Ovary (tissue), 7 donors: ENCODE measurements at regions not wholly inside any gene's neighbourhood (a gene's known extent, or its start where the extent isn't known, plus 50 kb on each side); places are given as distances from the start of the nearest gene placed in this dataset.

ENCODE experiments used
- DNase-seq, 5 donors: peaks; one replicate each; pipeline ENCODE4 v3.0.0-alpha.2; 2019 to 2020
- H3K27ac ChIP-seq, 2 donors: fragments of 200-600 bp; one replicate each; pipeline versions ENCODE4 v1.5.1 to v1.8.0; 2019 to 2022
- H3K27me3 ChIP-seq: fragments of 200-600 bp; one replicate; pipeline ENCODE4 v1.8.0; 2022
- H3K36me3 ChIP-seq: fragments of 200-600 bp; sonication (generic); one replicate; pipeline ENCODE4 v1.5.1; 2019
- H3K4me1 ChIP-seq: one replicate; pipeline ENCODE4 v1.8.1; 2013; ENCODE audit warnings: mild to moderate bottlenecking, moderate library complexity; ENCODE audit not compliant: insufficient read depth
- H3K4me3 ChIP-seq: fragments of 200-600 bp; sonication (generic); one replicate; pipeline ENCODE4 v1.5.1; 2017
- H3K9me3 ChIP-seq, 2 donors: fragments of 200-600 bp in 1 of 2; sonication (generic) in 1 of 2; one replicate each; pipeline versions ENCODE4 v1.5.1 to v1.8.1; 2013 to 2019; ENCODE audit warnings: mild to moderate bottlenecking in 1 of 2, moderate library complexity in 1 of 2
- CTCF ChIP-seq, 3 donors: fragments of 450-650 bp in 2 of 3; fragments of 200-600 bp in 1 of 3; IDR thresholded peaks; one replicate each; pipeline versions ENCODE4 v1.5.1 to v1.8.0; 2016 to 2022; ENCODE audit warnings: antibody characterized with exemption in 3 of 3, mild to moderate bottlenecking in 1 of 3
- EP300 ChIP-seq: sonication (generic); formaldehyde crosslinking; IDR thresholded peaks from one replicate; pipeline ENCODE4 v1.6.1; 2017; ENCODE audit warnings: antibody characterized with exemption
- POLR2A ChIP-seq: fragments of 450-650 bp; IDR thresholded peaks from one replicate; pipeline ENCODE4 v1.6.1; 2017; ENCODE audit warnings: antibody characterized with exemption, mild to moderate bottlenecking, moderate library complexity
- WGBS, 3 donors: extraction: QIAGEN DNeasy Blood & Tissue Kit in 1 of 3; methylation state at CpG; one replicate each; pipeline versions ENCODE4 v1.1.5 to v1.1.7; 2013 to 2017; 5-methylcytosine and 5-hydroxymethylcytosine counted together
- intact Hi-C, 4 donors: fragments of 100-400 bp; cut with DNase I; formaldehyde crosslinking; loops; one replicate each; pipeline versions ENCODE4 v1.11.0 to v1.15.1; 2022 to 2023
- donor health status: DM: no; HTN: no; CAD: no; lungs with moderate emphysema.
- donor health status: DM: no; HTN: no; CAD: no.
- donor health status: Bipolar disorder and iron deficiency.
- donor health status: DM: no; HTN: no; CAD: no.
- donor health status: DM: yes; HTN: yes; CAD: no.

- H3K4me3 ChIP-seq: no peak overlapping the region
- no peak for TF ChIP-seq CTCF (IDR thresholded peaks at IDR 0.05)
- no peak for TF ChIP-seq EP300
- TF ChIP-seq POLR2A: no peak
- no peaks in the 10 kb centered on the region for H3K9me3 ChIP-seq
- H3K27ac ChIP-seq: no peak overlapping the region
- H3K27me3 ChIP-seq: no peaks in the 10 kb centered on the region
- WGBS, 3 donors: 74 to 80% (median 79%) methylated on average over 6 of the region's 6 CpGs
- no peaks in the 10 kb centered on the region for H3K36me3 ChIP-seq
- DNase-seq: no peak
- intact Hi-C loops: no loop called here
- H3K4me1 ChIP-seq: no peaks in the 10 kb centered on the region
Measured at GRCh38 chr13:104355041-104355670, 1288.9 kb upstream of the SLC10A2 start.

- Histone ChIP-seq H3K27me3 (no peaks in the 10 kb centered on the region), H3K4me1 (no peaks in the 10 kb centered on the region), H3K36me3 (no peaks in the 10 kb centered on the region), H3K27ac (no peak overlapping the region), H3K9me3 (no peaks in the 10 kb centered on the region), H3K4me3 (no peak overlapping the region)
- intact Hi-C loops: no loop called here
- no peak for DNase-seq
- TF ChIP-seq CTCF (IDR thresholded peaks at IDR 0.05) (no peak), POLR2A (no peak), EP300 (no peak)
Measured at GRCh38 chr13:104327211-104327610, 1261.0 kb upstream of the SLC10A2 start.

- no peaks in the 10 kb centered on the region for H3K4me1 ChIP-seq
- H3K36me3 ChIP-seq: no peaks in the 10 kb centered on the region
- no peak for TF ChIP-seq POLR2A
- TF ChIP-seq CTCF (IDR thresholded peaks at IDR 0.05): no peak
- no peak for TF ChIP-seq EP300
- WGBS, 3 donors: 67 to 82% (median 70%) methylated on average over 6 of the region's 6 CpGs
- no peaks in the 10 kb centered on the region for H3K9me3 ChIP-seq
- H3K4me3 ChIP-seq: no peak overlapping the region
- no peaks in the 10 kb centered on the region for H3K27me3 ChIP-seq
- intact Hi-C loops: no loop called here
- DNase-seq: no peak
- no peak overlapping the region for H3K27ac ChIP-seq
Measured at GRCh38 chr13:104326523-104326922, 1260.3 kb upstream of the SLC10A2 start.

GRCh38 chr13:104321756-104322155 lies 1255.5 kb upstream of the SLC10A2 start:
- no peaks in the 10 kb centered on the region for H3K27me3 ChIP-seq
- no peaks in the 10 kb centered on the region for H3K9me3 ChIP-seq
- no peaks in the 10 kb centered on the region for H3K36me3 ChIP-seq
- intact Hi-C loops: no loop called here
- no peaks in the 10 kb centered on the region for H3K4me1 ChIP-seq
- 91 to 97% (median 97%) methylated on average over 5 of the region's 5 CpGs for WGBS, 3 donors
- no peak for TF ChIP-seq EP300
- no peak for TF ChIP-seq CTCF (IDR thresholded peaks at IDR 0.05)
- no peak for TF ChIP-seq POLR2A
- H3K27ac ChIP-seq: no peak overlapping the region
- H3K4me3 ChIP-seq: no peak overlapping the region
- DNase-seq: no peak
